ENCODE measurements at regions not wholly inside any gene's neighbourhood (a gene's known extent, or its start where the extent isn't known, plus 50 kb on each side); places are given as distances from the start of the nearest gene placed in this dataset.

DNA sequence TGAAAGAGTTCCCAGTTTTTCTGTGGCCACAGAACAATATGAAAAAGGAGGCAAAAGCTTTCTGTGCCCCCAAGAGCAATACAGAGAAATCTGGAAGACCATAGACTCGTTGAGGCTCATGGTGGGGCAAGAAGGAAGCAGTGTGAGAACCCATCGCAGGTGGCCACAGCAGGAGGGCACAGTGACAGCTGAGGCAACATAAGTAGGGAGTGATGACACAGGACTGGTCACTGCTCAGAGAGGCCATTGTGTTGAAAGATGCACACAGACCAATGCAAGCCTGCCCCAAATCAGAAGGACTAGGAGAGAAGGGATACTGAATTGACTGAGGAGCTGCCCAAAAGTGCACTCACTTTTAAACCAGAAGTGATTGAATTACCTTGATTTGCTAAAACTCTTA, 483.6 kb downstream of the EPHA4 start:
- no peaks in the 10 kb centered on the region for H3K36me3 ChIP-seq
- no peak for DNase-seq (ENCODE audit: low read depth in 1 of 2, low spot score in 2 of 2)
- no peaks in the 10 kb centered on the region for H3K4me1 ChIP-seq (replicated peaks)
- H3K27me3 ChIP-seq (replicated peaks), result no peaks in the 10 kb centered on the region
- H3K4me3 ChIP-seq, result no peak overlapping the region
- H3K27ac ChIP-seq, result no peak overlapping the region
- H3K9me3 ChIP-seq (replicated peaks), result no peaks in the 10 kb centered on the region

DNA sequence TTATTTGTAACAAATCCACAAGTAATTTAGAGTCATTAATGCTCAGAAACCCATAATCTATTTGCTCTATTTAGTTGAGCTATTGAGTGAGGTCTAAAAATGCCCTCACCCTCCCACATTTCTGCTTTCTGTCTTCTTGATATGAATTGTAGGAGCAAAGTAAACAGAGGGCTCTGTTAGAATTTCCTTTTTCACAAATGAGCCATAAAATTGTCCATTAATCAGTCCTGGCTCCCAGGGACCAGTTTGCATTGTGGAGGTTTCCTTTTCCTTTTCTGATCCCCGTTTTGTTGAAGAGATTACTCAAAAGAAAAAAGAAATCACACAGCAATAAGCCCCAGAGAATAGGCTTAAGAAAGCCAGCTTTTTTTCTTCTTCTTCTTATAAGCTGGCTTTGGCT, 476.7 kb downstream of the EPHA4 start:
- Histone ChIP-seq H3K4me3 (no peak overlapping the region), H3K27me3 (replicated peaks) (no peaks in the 10 kb centered on the region), H3K9me3 (replicated peaks) (no peaks in the 10 kb centered on the region; the same call in 1 of the 2 replicates), H3K4me1 (replicated peaks) (no peaks in the 10 kb centered on the region), H3K27ac (no peak overlapping the region), H3K36me3 (no peaks in the 10 kb centered on the region)
- DNase-seq (ENCODE audit: low read depth in 1 of 2, low spot score in 2 of 2), result no peak

- Histone ChIP-seq H3K36me3 (no peaks in the 10 kb centered on the region), H3K27me3 (replicated peaks) (no peaks in the 10 kb centered on the region), H3K4me3 (no peak overlapping the region), H3K4me1 (replicated peaks) (no peaks in the 10 kb centered on the region), H3K27ac (no peak overlapping the region), H3K9me3 (replicated peaks) (no peaks in the 10 kb centered on the region; the same call in 1 of the 2 replicates)
- DNase-seq (ENCODE audit: low read depth in 1 of 2, low spot score in 2 of 2), result no peak
Measured at GRCh38 chr2:221096706-221097567, 475.2 kb downstream of the EPHA4 start.

GRCh38 chr2:221097568-221097915, 474.6 kb downstream of the EPHA4 start:
- no peaks in the 10 kb centered on the region for H3K27me3 ChIP-seq (replicated peaks)
- H3K4me1 ChIP-seq (replicated peaks), result no peaks in the 10 kb centered on the region
- DNase-seq (ENCODE audit: low read depth in 1 of 2, low spot score in 2 of 2), result no peak
- no peaks in the 10 kb centered on the region; the same call in 1 of the 2 replicates for H3K9me3 ChIP-seq (replicated peaks)
- no peak overlapping the region for H3K27ac ChIP-seq
- no peak overlapping the region for H3K4me3 ChIP-seq
- no peaks in the 10 kb centered on the region for H3K36me3 ChIP-seq

DNA sequence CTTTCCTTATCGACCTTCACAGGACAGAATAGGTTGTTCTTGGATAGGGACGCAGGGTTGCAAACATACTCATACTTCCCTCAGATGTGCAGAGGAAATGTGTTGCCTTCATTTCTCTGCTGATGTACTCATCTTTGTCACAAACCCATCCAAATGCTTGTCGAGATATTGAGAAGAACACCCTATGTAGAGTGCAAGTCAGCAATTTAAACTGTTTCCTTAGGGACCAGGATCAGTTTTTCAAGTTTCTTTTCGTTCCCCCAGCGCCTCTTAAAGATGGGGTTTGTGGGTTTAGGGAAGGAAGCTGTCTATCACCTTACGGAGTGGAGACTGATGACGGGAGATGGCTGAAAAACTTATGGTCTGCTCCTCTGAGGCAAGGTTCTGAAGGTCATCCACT, 474.2 kb downstream of the EPHA4 start:
- Histone ChIP-seq H3K36me3 (no peaks in the 10 kb centered on the region), H3K4me1 (replicated peaks) (no peaks in the 10 kb centered on the region), H3K4me3 (no peak overlapping the region), H3K9me3 (replicated peaks) (no peaks in the 10 kb centered on the region; the same call in 1 of the 2 replicates), H3K27ac (no peak overlapping the region), H3K27me3 (replicated peaks) (no peaks in the 10 kb centered on the region)
- DNase-seq (ENCODE audit: low read depth in 1 of 2, low spot score in 2 of 2), result no peak

GRCh38 chr2:221100467-221101089, 471.5 kb downstream of the EPHA4 start:
- no peak for DNase-seq (ENCODE audit: low read depth in 1 of 2, low spot score in 2 of 2)
- Histone ChIP-seq H3K27me3 (replicated peaks) (no peaks in the 10 kb centered on the region), H3K27ac (no peak overlapping the region), H3K4me1 (replicated peaks) (no peaks in the 10 kb centered on the region), H3K9me3 (replicated peaks) (no peaks in the 10 kb centered on the region; the same call in 1 of the 2 replicates), H3K4me3 (no peak overlapping the region), H3K36me3 (no peaks in the 10 kb centered on the region)

DNA sequence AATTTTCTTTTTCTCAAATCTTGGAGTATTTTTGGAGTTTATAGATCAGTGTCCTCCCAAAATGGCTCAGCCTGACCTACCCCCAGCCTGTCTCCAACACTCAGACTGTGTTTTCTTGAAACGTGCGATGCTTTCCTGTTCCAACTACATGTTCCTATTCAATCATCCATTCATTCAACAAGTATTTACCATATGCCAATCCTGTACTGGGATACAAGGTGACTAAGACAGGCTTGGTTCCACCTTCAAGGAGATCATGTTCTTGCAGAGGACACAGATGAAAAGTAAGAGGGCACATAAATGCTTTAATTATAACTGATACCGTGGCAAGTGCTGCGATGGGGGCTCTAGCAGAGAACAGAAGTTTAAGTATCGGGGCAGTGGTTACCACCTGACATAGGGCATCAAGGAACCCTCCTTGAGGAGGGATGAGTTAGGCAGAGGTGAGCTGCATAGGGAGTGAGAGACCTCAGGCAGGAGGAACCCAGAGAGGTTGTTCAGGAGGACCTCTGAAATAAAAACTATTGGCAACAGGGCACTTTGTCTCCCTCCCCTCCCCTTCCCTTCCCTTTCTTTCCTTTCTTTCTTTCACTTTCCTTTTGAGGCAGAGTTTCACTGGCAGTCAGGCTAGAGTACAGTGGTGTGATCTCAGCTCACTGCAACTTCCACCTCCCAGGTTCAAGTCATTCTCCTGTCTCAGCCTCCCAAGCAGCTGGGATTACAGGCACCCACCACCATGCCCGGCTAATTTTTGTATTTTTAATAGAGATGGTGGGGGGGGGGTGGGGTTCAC, 469.0 kb downstream of the EPHA4 start:
- Histone ChIP-seq H3K4me1 (replicated peaks) (no peaks in the 10 kb centered on the region), H3K36me3 (no peaks in the 10 kb centered on the region), H3K4me3 (no peak overlapping the region), H3K27me3 (replicated peaks) (no peaks in the 10 kb centered on the region), H3K9me3 (replicated peaks) (no peaks in the 10 kb centered on the region; the same call in 1 of the 2 replicates), H3K27ac (no peak overlapping the region)
- DNase-seq (ENCODE audit: low read depth in 1 of 2, low spot score in 2 of 2), result no peak

GRCh38 chr2:221103930-221104329, 468.2 kb downstream of the EPHA4 start:
- no peak overlapping the region for H3K27ac ChIP-seq

GRCh38 chr2:221104361-221104811, 467.7 kb downstream of the EPHA4 start:
- Histone ChIP-seq H3K27me3 (replicated peaks) (no peaks in the 10 kb centered on the region), H3K27ac (no peak overlapping the region), H3K4me3 (no peak overlapping the region), H3K9me3 (replicated peaks) (no peaks in the 10 kb centered on the region; the same call in 1 of the 2 replicates), H3K36me3 (no peaks in the 10 kb centered on the region), H3K4me1 (replicated peaks) (no peaks in the 10 kb centered on the region)
- DNase-seq (ENCODE audit: low read depth in 1 of 2, low spot score in 2 of 2), result no peak

More at GRCh38 chr2:221103930-221104329, 468.2 kb downstream of the EPHA4 start:
- no peak for DNase-seq (ENCODE audit: low read depth in 1 of 2, low spot score in 2 of 2)
- Histone ChIP-seq H3K9me3 (replicated peaks) (no peaks in the 10 kb centered on the region; the same call in 1 of the 2 replicates), H3K4me3 (no peak overlapping the region), H3K36me3 (no peaks in the 10 kb centered on the region), H3K4me1 (replicated peaks) (no peaks in the 10 kb centered on the region), H3K27me3 (replicated peaks) (no peaks in the 10 kb centered on the region)

DNA sequence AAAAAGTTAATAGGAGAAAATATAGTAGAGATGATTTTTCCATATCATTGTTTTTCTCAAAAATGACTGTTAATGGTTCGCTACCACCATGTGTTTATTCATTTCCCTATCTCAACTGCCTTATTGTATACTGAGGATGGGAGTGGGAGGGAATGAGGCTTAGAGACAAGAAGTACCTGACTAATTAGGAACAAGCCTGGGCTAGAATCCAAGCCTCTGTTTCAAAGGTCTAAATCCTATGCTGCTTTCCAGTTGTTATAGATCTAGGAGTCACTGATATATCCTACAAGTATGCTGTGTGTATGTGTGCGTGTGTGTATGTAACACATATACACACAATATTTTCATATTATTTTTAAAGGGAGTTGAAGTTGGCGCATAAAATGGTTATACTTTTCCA, 465.9 kb downstream of the EPHA4 start:
- DNase-seq (ENCODE audit: low read depth in 1 of 2, low spot score in 2 of 2), result no peak
- Histone ChIP-seq H3K4me1 (replicated peaks) (no peaks in the 10 kb centered on the region), H3K36me3 (no peaks in the 10 kb centered on the region), H3K4me3 (no peak overlapping the region), H3K9me3 (replicated peaks) (no peaks in the 10 kb centered on the region; the same call in 1 of the 2 replicates), H3K27me3 (replicated peaks) (no peaks in the 10 kb centered on the region), H3K27ac (no peak overlapping the region)

- no peak overlapping the region for H3K27ac ChIP-seq
- H3K4me1 ChIP-seq (replicated peaks), result no peaks in the 10 kb centered on the region
- no peaks in the 10 kb centered on the region; the same call in 1 of the 2 replicates for H3K9me3 ChIP-seq (replicated peaks)
- DNase-seq (ENCODE audit: low read depth in 1 of 2, low spot score in 2 of 2), result no peak
- H3K4me3 ChIP-seq, result no peak overlapping the region
- no peaks in the 10 kb centered on the region for H3K27me3 ChIP-seq (replicated peaks)
- no peaks in the 10 kb centered on the region for H3K36me3 ChIP-seq
Measured at GRCh38 chr2:221107424-221107823, 464.7 kb downstream of the EPHA4 start.

DNA sequence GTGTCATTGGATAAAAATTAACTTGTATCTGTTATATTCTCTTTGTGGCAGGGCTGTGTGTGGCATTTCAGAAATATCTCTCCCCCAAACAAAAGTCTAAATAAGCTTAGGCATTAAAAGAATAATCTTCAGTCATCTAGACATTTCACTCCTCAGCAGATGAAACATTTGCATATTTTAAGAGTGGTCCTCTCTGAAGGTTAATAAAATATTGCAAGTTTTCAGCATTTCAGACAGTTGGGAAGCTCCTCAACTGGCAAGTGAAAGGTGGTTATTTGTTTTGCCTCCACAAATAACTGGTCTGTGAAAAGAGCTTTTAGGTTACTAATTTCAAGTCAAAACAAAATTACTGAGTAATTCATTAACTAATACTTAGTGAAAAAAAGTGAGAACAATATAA, 462.6 kb downstream of the EPHA4 start:
- Histone ChIP-seq H3K27me3 (replicated peaks) (no peaks in the 10 kb centered on the region), H3K27ac (no peak overlapping the region), H3K36me3 (no peaks in the 10 kb centered on the region), H3K4me3 (no peak overlapping the region), H3K4me1 (replicated peaks) (no peaks in the 10 kb centered on the region), H3K9me3 (replicated peaks) (no peaks in the 10 kb centered on the region)
- DNase-seq (ENCODE audit: low read depth in 1 of 2, low spot score in 2 of 2), result no peak

DNA sequence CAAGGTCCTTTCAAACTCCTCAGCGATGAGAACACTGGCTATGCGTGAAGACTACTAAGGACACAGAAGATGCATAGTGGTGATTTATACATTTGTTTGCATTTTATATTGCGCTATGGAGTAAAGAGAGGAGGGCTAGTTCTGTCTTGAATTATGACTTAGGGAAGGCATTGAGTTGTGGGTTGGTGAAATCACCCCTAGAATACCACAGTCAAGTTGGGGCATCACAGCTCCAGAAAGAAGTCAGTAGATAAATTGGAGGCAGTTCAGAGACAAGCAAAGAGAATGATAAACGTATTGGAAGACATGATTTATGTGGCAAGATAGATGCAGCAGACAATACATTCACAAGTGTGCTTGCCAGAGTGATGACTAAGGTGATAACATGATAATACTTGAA, 460.4 kb downstream of the EPHA4 start:
- H3K36me3 ChIP-seq, result no peaks in the 10 kb centered on the region
- H3K4me1 ChIP-seq (replicated peaks), result no peaks in the 10 kb centered on the region
- H3K9me3 ChIP-seq (replicated peaks), result no peaks in the 10 kb centered on the region
- H3K27ac ChIP-seq, result no peak overlapping the region
- DNase-seq (ENCODE audit: low read depth in 1 of 2, low spot score in 2 of 2), result no peak
- H3K4me3 ChIP-seq, result no peak overlapping the region
- no peaks in the 10 kb centered on the region for H3K27me3 ChIP-seq (replicated peaks)

- no peak for DNase-seq (ENCODE audit: low read depth in 1 of 2, low spot score in 2 of 2)
- Histone ChIP-seq H3K27ac (no peak overlapping the region), H3K36me3 (no peaks in the 10 kb centered on the region), H3K4me1 (replicated peaks) (no peaks in the 10 kb centered on the region), H3K4me3 (no peak overlapping the region), H3K9me3 (replicated peaks) (no peaks in the 10 kb centered on the region), H3K27me3 (replicated peaks) (no peaks in the 10 kb centered on the region)
Measured at GRCh38 chr2:221112744-221113143, 459.4 kb downstream of the EPHA4 start.
